Liver (tissue), 8 donors: ENCODE measurements at regions not wholly inside any gene's neighbourhood (a gene's known extent, or its start where the extent isn't known, plus 50 kb on each side); places are given as distances from the start of the nearest gene placed in this dataset.

Experiments
- DNase-seq: peaks from one replicate; pipeline ENCODE4 v3.0.0-alpha.2; 2017; ENCODE audit warnings: low spot score
- H3K27ac ChIP-seq, 2 donors: one replicate each; pipeline ENCODE4 v1.7.0; 2013; ENCODE audit warnings: inconsistent platforms in 2 of 2, low read length in 2 of 2, control low read depth in 1 of 2, low read depth in 1 of 2, mild to moderate bottlenecking in 1 of 2
- H3K27me3 ChIP-seq, 4 donors: one replicate each; pipeline versions ENCODE4 v1.6.1 to v1.7.0; 2013; ENCODE audit warnings: low read length in 3 of 4, inconsistent platforms in 1 of 4, mild to moderate bottlenecking in 1 of 4, moderate library complexity in 1 of 4; ENCODE audit not compliant: control insufficient read depth in 4 of 4, insufficient read depth in 4 of 4
- H3K36me3 ChIP-seq, 4 donors: one replicate each; pipeline versions ENCODE4 v1.6.1 to v1.7.0; 2013; ENCODE audit warnings: low read length in 3 of 4, mild to moderate bottlenecking in 3 of 4, low read depth in 1 of 4, moderate library complexity in 1 of 4; ENCODE audit not compliant: control insufficient read depth in 4 of 4, insufficient read depth in 3 of 4
- H3K4me1 ChIP-seq, 4 donors: one replicate each; pipeline versions ENCODE4 v1.6.1 to v1.7.0; 2013; ENCODE audit warnings: low read length in 3 of 4, mild to moderate bottlenecking in 3 of 4, moderate library complexity in 1 of 4; ENCODE audit not compliant: control insufficient read depth in 4 of 4, insufficient read depth in 4 of 4
- H3K4me3 ChIP-seq, 3 donors: one replicate each; pipeline versions ENCODE4 v1.6.1 to v1.7.0; 2013; ENCODE audit warnings: low read length in 3 of 3, control low read depth in 1 of 3, low read depth in 1 of 3, mild to moderate bottlenecking in 1 of 3
- H3K9ac ChIP-seq, 2 donors: one replicate each; pipeline ENCODE4 v1.7.0; 2013; ENCODE audit warnings: low read length in 2 of 2, mild to moderate bottlenecking in 2 of 2, moderate library complexity in 2 of 2, control low read depth in 1 of 2, low read depth in 1 of 2
- H3K9me3 ChIP-seq, 4 donors: one replicate each; pipeline versions ENCODE4 v1.6.1 to v1.7.0; 2013; ENCODE audit warnings: low read length in 3 of 4; ENCODE audit not compliant: control insufficient read depth in 4 of 4
- EGR1 ChIP-seq, 2 donors: IDR thresholded peaks; 2 replicates each; pipeline ENCODE4 v1.6.1; 2016 to 2018; ENCODE audit warnings: antibody characterized with exemption in 2 of 2, low read depth in 2 of 2
- FOXA1 ChIP-seq: IDR thresholded peaks from 2 replicates; pipeline ENCODE4 v1.6.1; 2016; ENCODE audit warnings: antibody characterized with exemption
- GABPA ChIP-seq, 2 donors: IDR thresholded peaks in 1 of 2; conservative IDR thresholded peaks in 1 of 2; 2 replicates each; pipeline ENCODE4 v1.6.1; 2016; ENCODE audit warnings: antibody characterized with exemption in 2 of 2, mild to moderate bottlenecking in 1 of 2, moderate library complexity in 1 of 2
- HNF4A ChIP-seq, 2 donors: conservative IDR thresholded peaks; 2 replicates each; pipeline ENCODE4 v1.6.1; 2016; ENCODE audit warnings: antibody characterized with exemption in 2 of 2, mild to moderate bottlenecking in 2 of 2
- HNF4G ChIP-seq: IDR thresholded peaks from 2 replicates; pipeline ENCODE4 v1.6.1; 2016; ENCODE audit warnings: antibody characterized with exemption
- JUND ChIP-seq, 2 donors: IDR thresholded peaks; 2 replicates each; pipeline ENCODE4 v1.6.1; 2016; ENCODE audit warnings: antibody characterized with exemption in 2 of 2
- NR2F2 ChIP-seq: IDR thresholded peaks from 2 replicates; pipeline ENCODE4 v1.6.1; 2016; ENCODE audit warnings: antibody characterized with exemption
- RAD21 ChIP-seq, 2 donors: IDR thresholded peaks; 2 replicates each; pipeline ENCODE4 v1.6.1; 2016; ENCODE audit warnings: antibody characterized with exemption in 2 of 2, mild to moderate bottlenecking in 2 of 2
- RXRA ChIP-seq, 2 donors: IDR thresholded peaks; 2 replicates each; pipeline ENCODE4 v1.6.1; 2017 to 2018; ENCODE audit warnings: antibody characterized with exemption in 2 of 2, mild to moderate bottlenecking in 1 of 2
- SP1 ChIP-seq: IDR thresholded peaks from 2 replicates; pipeline ENCODE4 v1.6.1; 2018; ENCODE audit warnings: antibody characterized with exemption, mild to moderate bottlenecking
- YY1 ChIP-seq: IDR thresholded peaks from 2 replicates; pipeline ENCODE4 v1.6.1; 2016; ENCODE audit warnings: antibody characterized with exemption, mild to moderate bottlenecking
- WGBS: extraction: QIAGEN DNeasy Blood & Tissue Kit; methylation state at CpG from one replicate; pipeline ENCODE4 v1.1.7; 2013; 5-methylcytosine and 5-hydroxymethylcytosine counted together
- TF ChIP-seq, protein P1 (sequence below): IDR thresholded peaks from 2 replicates; pipeline ENCODE4 v1.6.1; 2016; ENCODE audit warnings: antibody characterized with exemption
- TF ChIP-seq, protein P2 (sequence below): fragments of 150-350 bp; IDR thresholded peaks from 2 replicates; pipeline ENCODE4 v1.5.1; 2017; ENCODE audit warnings: improper control_type of control experiment, low read depth, low read length; ENCODE audit not compliant: missing input control
- TF ChIP-seq, protein P3 (sequence below): IDR thresholded peaks from 2 replicates; pipeline ENCODE4 v1.6.1; 2016; ENCODE audit warnings: antibody characterized with exemption
- donor health status: healthy.
- donor health status: healthy.
- donor health status: healthy.
- donor health status: healthy.
- donor health status: healthy.

GRCh38 chr6:98308564-98308963, 525.8 kb upstream of the POU3F2 start:
- TF ChIP-seq RAD21 (IDR thresholded peaks at IDR 0.05): no peak
- TF ChIP-seq, protein P1, sequence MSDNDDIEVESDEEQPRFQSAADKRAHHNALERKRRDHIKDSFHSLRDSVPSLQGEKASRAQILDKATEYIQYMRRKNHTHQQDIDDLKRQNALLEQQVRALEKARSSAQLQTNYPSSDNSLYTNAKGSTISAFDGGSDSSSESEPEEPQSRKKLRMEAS: no peak
- TF ChIP-seq, protein P2, sequence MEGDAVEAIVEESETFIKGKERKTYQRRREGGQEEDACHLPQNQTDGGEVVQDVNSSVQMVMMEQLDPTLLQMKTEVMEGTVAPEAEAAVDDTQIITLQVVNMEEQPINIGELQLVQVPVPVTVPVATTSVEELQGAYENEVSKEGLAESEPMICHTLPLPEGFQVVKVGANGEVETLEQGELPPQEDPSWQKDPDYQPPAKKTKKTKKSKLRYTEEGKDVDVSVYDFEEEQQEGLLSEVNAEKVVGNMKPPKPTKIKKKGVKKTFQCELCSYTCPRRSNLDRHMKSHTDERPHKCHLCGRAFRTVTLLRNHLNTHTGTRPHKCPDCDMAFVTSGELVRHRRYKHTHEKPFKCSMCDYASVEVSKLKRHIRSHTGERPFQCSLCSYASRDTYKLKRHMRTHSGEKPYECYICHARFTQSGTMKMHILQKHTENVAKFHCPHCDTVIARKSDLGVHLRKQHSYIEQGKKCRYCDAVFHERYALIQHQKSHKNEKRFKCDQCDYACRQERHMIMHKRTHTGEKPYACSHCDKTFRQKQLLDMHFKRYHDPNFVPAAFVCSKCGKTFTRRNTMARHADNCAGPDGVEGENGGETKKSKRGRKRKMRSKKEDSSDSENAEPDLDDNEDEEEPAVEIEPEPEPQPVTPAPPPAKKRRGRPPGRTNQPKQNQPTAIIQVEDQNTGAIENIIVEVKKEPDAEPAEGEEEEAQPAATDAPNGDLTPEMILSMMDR: no peak
- no peak for DNase-seq
- 82% methylated on average over 4 of the region's 4 CpGs for WGBS

DNA sequence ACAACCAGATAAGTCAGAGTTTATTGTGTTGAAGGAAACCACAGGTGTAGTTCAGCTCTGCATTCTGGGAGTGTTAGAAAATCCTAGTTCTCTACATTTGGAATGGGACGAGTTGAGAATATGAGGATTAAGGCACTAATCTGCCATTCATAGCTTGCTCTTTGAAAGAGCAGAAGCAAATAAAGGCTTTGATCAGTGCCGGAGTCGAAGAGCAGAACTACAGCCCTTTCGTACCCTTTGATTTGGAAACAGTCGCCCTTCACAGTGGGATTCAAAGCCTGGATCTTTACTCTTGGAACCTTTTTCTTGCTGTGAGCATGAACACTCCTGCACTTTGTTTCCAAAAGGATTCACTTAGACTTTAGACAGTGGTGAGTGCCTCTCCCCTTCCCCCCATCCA, 523.9 kb upstream of the POU3F2 start:
- 55% methylated on average over 5 of the region's 5 CpGs for WGBS
- H3K9me3 ChIP-seq: peaks cover 0 to 3% (median under 1%) of the 10 kb centered on the region in 4 donors
- H3K27me3 ChIP-seq: peaks cover 0 to 2% (median 0%) of the 10 kb centered on the region in 4 donors
- no peaks in the 10 kb centered on the region for H3K36me3 ChIP-seq
- H3K9ac ChIP-seq: no peak overlapping the region
- no peak for DNase-seq
- H3K27ac ChIP-seq: no peak overlapping the region
- TF ChIP-seq GABPA (IDR thresholded peaks at IDR 0.05 in 1 of 2, conservative IDR thresholded peaks at IDR 0.05 in 1 of 2): no peak
- no peak for TF ChIP-seq YY1
- TF ChIP-seq, protein P3, sequence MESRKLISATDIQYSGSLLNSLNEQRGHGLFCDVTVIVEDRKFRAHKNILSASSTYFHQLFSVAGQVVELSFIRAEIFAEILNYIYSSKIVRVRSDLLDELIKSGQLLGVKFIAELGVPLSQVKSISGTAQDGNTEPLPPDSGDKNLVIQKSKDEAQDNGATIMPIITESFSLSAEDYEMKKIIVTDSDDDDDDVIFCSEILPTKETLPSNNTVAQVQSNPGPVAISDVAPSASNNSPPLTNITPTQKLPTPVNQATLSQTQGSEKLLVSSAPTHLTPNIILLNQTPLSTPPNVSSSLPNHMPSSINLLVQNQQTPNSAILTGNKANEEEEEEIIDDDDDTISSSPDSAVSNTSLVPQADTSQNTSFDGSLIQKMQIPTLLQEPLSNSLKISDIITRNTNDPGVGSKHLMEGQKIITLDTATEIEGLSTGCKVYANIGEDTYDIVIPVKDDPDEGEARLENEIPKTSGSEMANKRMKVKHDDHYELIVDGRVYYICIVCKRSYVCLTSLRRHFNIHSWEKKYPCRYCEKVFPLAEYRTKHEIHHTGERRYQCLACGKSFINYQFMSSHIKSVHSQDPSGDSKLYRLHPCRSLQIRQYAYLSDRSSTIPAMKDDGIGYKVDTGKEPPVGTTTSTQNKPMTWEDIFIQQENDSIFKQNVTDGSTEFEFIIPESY: no peak
- no peak for TF ChIP-seq JUND (IDR thresholded peaks at IDR 0.05)
- no peak for TF ChIP-seq HNF4G
- TF ChIP-seq NR2F2: no peak
- TF ChIP-seq EGR1 (IDR thresholded peaks at IDR 0.05; ENCODE audit: low read depth in 2 of 2): no peak
- TF ChIP-seq RAD21 (IDR thresholded peaks at IDR 0.05): no peak
- no peak for TF ChIP-seq RXRA (IDR thresholded peaks at IDR 0.05)
- TF ChIP-seq FOXA1: no peak
- TF ChIP-seq, protein P2: no peak
- no peak for TF ChIP-seq SP1
- no peak for TF ChIP-seq HNF4A (conservative IDR thresholded peaks at IDR 0.05)
- no peaks in the 10 kb centered on the region for H3K4me1 ChIP-seq
- H3K4me3 ChIP-seq: no peak overlapping the region

More at GRCh38 chr6:98308564-98308963, 525.8 kb upstream of the POU3F2 start:
- Histone ChIP-seq H3K4me3 (no peak overlapping the region), H3K27ac (no peak overlapping the region), H3K9ac (no peak overlapping the region), H3K9me3 (peaks cover 0 to 3% (median under 1%) of the 10 kb centered on the region in 4 donors), H3K27me3 (no peaks in the 10 kb centered on the region), H3K4me1 (no peaks in the 10 kb centered on the region), H3K36me3 (no peaks in the 10 kb centered on the region)
